ENCODE measurements at regions not wholly inside any gene's neighbourhood (a gene's known extent, or its start where the extent isn't known, plus 50 kb on each side); places are given as distances from the start of the nearest gene placed in this dataset.

DNA sequence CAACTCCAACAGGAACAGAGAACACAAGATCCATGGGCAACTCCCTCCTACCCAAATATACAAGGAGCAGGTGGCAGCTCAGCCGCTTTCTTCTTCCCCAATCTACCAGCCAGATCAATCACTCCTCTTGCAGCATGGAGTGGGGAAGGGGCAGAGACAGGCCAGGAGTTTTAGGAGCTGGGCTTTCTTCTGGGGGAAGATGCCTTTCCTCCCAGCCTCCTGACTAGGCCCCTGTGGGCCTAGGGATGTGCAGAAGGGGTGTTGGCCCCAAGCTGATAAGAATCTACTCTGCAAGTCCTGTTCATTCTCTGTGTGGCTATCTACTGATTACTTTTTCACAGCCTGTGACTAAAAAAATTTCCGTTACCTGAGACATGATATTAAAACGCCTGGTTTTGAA, 189.0 kb downstream of the BCAS1 start:
- no peak overlapping the region for H3K4me3 ChIP-seq (ENCODE audit: low read length)
- no peaks in the 10 kb centered on the region for H3K9me3 ChIP-seq (ENCODE audit: control insufficient read depth, low read depth, low read length)
- peaks cover 15% of the 10 kb centered on the region for H3K4me1 ChIP-seq (ENCODE audit: control insufficient read depth, insufficient read depth, low read length)
- no peaks in the 10 kb centered on the region for H3K27me3 ChIP-seq (ENCODE audit: control insufficient read depth, insufficient read depth, low read length)
- no peak for DNase-seq
- WGBS (ENCODE audit: insufficient coverage, low lambda C conversion rate) = 100% methylated on average over 2 of the region's 3 CpGs
- no peak overlapping the region for H3K27ac ChIP-seq (ENCODE audit: low read length)
- no peaks in the 10 kb centered on the region for H3K36me3 ChIP-seq (ENCODE audit: control insufficient read depth, insufficient read depth, low read length)

DNA sequence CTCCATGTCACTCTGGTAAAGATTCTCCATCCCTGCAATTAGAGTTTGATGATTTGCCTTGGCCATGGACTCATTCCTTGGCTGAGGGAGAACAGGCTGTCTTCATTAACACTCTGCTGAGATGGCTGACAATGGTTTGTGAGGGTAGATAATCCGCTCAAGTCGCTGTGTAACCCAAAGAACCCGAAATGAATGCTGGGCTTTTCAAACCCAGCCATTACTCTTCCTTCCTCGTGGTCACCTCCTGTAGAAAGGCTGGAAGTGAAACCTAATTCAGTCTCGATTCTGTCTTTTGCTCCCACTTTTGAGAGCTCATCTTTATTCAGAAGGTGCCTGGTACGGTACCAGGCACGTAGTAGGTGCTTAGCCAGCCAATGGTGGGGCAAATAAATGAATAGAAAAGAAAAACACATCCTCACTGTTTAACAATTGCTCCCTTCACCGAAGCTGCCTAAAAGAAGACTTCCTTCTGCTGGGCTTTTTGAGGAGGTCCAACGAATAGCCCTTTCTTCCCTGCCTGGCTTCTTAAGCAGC, 190.2 kb downstream of the BCAS1 start:
- no peaks in the 10 kb centered on the region for H3K27me3 ChIP-seq (ENCODE audit: control insufficient read depth, insufficient read depth, low read length)
- 100% methylated on average over 1 of the region's 9 CpGs for WGBS (ENCODE audit: insufficient coverage, low lambda C conversion rate)
- H3K9me3 ChIP-seq (ENCODE audit: control insufficient read depth, low read depth, low read length) = no peaks in the 10 kb centered on the region
- H3K27ac ChIP-seq (ENCODE audit: low read length) = no peak overlapping the region
- no peaks in the 10 kb centered on the region for H3K36me3 ChIP-seq (ENCODE audit: control insufficient read depth, insufficient read depth, low read length)
- H3K4me1 ChIP-seq (ENCODE audit: control insufficient read depth, insufficient read depth, low read length) = peaks cover 15% of the 10 kb centered on the region
- no peak for DNase-seq
- no peak overlapping the region for H3K4me3 ChIP-seq (ENCODE audit: low read length)

DNA sequence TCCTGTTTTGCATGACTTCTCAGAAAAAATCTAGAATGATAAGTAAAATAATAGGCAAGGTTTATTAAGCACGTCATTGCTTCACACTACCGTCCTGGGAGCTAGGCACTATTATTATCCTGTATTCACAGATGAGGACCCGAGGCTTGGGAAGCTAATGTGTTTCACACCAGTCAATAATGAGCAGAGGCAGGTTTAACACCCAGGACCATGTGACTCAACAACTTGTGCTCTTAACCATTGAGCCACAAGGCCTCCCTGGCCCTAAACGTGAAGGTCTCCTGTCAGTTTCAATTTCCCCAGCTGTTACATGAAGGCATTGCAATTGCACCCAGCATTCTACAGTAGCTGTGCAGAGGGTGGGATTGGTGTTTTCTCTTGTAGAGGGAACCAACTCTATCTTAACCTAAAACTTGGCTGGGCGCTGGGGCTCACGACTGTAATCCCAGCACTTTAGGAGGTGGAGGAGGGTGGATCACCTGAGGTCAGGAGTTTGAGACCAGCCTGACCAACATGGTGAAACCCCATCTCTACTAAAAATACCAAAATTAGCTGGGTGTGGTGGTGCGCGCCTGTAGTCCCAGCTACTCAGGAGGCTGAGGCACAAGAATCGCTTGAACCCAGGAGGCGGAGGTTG, 191.2 kb downstream of the BCAS1 start:
- no peak overlapping the region for H3K4me3 ChIP-seq (ENCODE audit: low read length)
- H3K9me3 ChIP-seq (ENCODE audit: control insufficient read depth, low read depth, low read length) = no peaks in the 10 kb centered on the region
- H3K4me1 ChIP-seq (ENCODE audit: control insufficient read depth, insufficient read depth, low read length) = peaks cover 15% of the 10 kb centered on the region
- DNase-seq = no peak
- H3K27ac ChIP-seq (ENCODE audit: low read length) = peak overlapping the region; percentile 2
- H3K27me3 ChIP-seq (ENCODE audit: control insufficient read depth, insufficient read depth, low read length) = no peaks in the 10 kb centered on the region
- H3K36me3 ChIP-seq (ENCODE audit: control insufficient read depth, insufficient read depth, low read length) = no peaks in the 10 kb centered on the region
- no CpG with 5 or more reads among the region's 10 CpGs for WGBS (ENCODE audit: insufficient coverage, low lambda C conversion rate)

DNA sequence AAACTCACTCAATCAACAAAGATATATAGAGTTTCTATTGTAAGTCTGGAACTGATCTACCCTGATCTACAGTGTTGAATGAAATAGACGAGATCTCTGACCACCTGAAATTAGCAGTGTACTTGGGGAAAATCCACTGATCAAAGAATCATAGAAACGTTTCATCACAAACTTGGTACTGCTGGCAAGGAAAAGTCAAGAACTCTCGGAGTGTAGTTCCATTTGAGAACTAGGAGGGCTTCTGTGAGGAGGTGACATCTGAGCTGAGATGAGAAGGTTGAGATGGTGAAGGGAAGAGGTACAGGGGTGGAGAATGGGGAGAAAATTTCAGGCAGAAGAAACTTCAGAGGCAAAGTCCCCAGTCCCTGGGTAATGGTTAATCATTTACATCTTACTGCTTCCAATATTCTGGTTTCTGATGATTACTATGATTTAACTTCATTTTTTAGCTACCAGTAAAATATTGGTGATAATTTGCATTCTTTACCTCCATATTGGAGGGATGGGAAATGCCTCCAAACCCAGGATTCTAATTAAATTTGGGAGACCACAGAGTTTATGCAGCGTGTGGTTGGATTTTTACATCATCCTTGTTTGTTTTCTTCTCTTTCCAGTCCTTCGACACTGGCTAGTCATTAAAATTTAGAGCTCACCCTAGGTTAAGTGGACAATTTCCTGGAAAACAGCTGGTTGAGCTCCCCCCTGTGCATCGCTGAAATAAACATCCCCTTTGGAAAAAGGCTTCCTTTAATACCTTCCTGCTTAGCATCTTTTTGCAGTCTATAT, 191.9 kb downstream of the BCAS1 start:
- peak in 1 of 2 donors; percentile 56 for DNase-seq
- H3K36me3 ChIP-seq (ENCODE audit: control insufficient read depth, insufficient read depth, low read length) = no peaks in the 10 kb centered on the region
- H3K27me3 ChIP-seq (ENCODE audit: control insufficient read depth, insufficient read depth, low read length) = no peaks in the 10 kb centered on the region
- H3K4me3 ChIP-seq (ENCODE audit: low read length) = no peak overlapping the region
- H3K4me1 ChIP-seq (ENCODE audit: control insufficient read depth, insufficient read depth, low read length) = peaks cover 17% of the 10 kb centered on the region
- H3K9me3 ChIP-seq (ENCODE audit: control insufficient read depth, low read depth, low read length) = no peaks in the 10 kb centered on the region
- 47% methylated on average over 3 of the region's 6 CpGs for WGBS (ENCODE audit: insufficient coverage, low lambda C conversion rate)
- peak overlapping the region; percentile 11 for H3K27ac ChIP-seq (ENCODE audit: low read length)

DNA sequence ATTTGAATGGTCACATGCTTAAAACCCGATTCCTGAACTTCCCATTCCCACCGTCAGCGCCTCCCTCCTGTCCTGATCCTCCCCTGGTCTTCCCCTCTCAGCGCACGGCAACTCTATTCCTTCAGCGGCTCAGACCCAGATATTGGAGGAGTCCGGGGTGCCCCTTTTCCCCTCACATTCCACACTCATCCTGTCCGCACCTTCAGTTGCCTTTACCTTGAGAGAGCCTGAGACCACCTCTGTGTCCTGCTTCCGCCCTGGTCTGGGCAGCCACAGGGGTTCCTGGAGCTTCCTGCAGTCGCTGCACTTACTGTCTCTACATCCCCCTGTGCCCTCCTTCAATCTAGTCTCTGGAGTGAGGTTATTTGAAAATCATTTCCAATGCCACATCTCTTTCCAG, 193.4 kb downstream of the BCAS1 start:
- Histone ChIP-seq H3K27ac (ENCODE audit: low read length) (no peak overlapping the region), H3K27me3 (ENCODE audit: control insufficient read depth, insufficient read depth, low read length) (no peaks in the 10 kb centered on the region), H3K36me3 (ENCODE audit: control insufficient read depth, insufficient read depth, low read length) (no peaks in the 10 kb centered on the region), H3K4me1 (ENCODE audit: control insufficient read depth, insufficient read depth, low read length) (peaks cover 30% of the 10 kb centered on the region), H3K4me3 (ENCODE audit: low read length) (no peak overlapping the region), H3K9me3 (ENCODE audit: control insufficient read depth, low read depth, low read length) (no peaks in the 10 kb centered on the region)
- DNase-seq = no peak
- WGBS (ENCODE audit: insufficient coverage, low lambda C conversion rate) = 96% methylated on average over 4 of the region's 10 CpGs

DNA sequence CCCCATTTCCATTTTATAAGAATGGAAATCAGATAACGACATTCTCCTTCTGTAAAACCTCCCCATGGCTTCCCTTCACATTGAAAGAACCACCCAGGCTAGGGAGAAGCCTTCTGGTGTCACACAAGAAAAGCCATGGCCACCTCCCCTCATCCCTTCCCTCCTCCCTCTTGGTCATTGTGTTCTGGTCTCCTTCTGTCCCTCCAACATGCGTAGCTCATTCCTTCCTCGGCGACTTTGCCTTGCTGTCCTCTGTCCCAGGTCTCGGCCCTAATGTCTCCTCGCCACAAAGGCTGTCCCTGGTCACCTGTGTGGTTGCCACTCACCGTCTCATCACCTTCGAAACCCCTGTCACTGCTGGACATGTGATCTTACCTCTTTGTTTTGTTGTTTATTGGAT, 193.9 kb downstream of the BCAS1 start:
- Histone ChIP-seq H3K36me3 (ENCODE audit: control insufficient read depth, insufficient read depth, low read length) (no peaks in the 10 kb centered on the region), H3K4me3 (ENCODE audit: low read length) (no peak overlapping the region), H3K9me3 (ENCODE audit: control insufficient read depth, low read depth, low read length) (no peaks in the 10 kb centered on the region), H3K27me3 (ENCODE audit: control insufficient read depth, insufficient read depth, low read length) (no peaks in the 10 kb centered on the region), H3K27ac (ENCODE audit: low read length) (no peak overlapping the region), H3K4me1 (ENCODE audit: control insufficient read depth, insufficient read depth, low read length) (peaks cover 35% of the 10 kb centered on the region)
- 100% methylated on average over 1 of the region's 8 CpGs for WGBS (ENCODE audit: insufficient coverage, low lambda C conversion rate)
- DNase-seq = no peak

DNA sequence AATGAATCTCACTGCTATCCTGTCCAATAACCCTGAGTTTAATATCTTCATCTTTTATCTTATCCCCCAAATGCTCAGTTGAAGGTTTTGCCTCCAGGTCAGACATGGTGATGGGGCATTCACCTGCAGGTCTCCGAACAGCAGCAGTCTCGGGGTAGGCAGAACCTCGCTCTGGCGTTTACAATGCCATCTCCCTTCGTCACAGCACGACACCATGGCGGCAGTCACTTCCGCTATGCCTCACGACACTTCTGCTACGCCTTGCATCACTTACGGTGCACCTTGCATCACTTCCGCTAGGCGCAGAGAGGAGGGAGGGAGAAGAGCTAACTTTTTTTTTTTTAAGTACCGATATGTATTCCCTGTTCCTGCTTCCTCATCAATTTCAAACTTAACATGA, 194.9 kb downstream of the BCAS1 start:
- no peak overlapping the region for H3K4me3 ChIP-seq (ENCODE audit: low read length)
- H3K36me3 ChIP-seq (ENCODE audit: control insufficient read depth, insufficient read depth, low read length) = no peaks in the 10 kb centered on the region
- H3K27me3 ChIP-seq (ENCODE audit: control insufficient read depth, insufficient read depth, low read length) = no peaks in the 10 kb centered on the region
- no peak overlapping the region for H3K27ac ChIP-seq (ENCODE audit: low read length)
- WGBS (ENCODE audit: insufficient coverage, low lambda C conversion rate) = 100% methylated on average over 1 of the region's 14 CpGs
- DNase-seq = no peak
- H3K9me3 ChIP-seq (ENCODE audit: control insufficient read depth, low read depth, low read length) = no peaks in the 10 kb centered on the region
- H3K4me1 ChIP-seq (ENCODE audit: control insufficient read depth, insufficient read depth, low read length) = peaks cover 37% of the 10 kb centered on the region

DNA sequence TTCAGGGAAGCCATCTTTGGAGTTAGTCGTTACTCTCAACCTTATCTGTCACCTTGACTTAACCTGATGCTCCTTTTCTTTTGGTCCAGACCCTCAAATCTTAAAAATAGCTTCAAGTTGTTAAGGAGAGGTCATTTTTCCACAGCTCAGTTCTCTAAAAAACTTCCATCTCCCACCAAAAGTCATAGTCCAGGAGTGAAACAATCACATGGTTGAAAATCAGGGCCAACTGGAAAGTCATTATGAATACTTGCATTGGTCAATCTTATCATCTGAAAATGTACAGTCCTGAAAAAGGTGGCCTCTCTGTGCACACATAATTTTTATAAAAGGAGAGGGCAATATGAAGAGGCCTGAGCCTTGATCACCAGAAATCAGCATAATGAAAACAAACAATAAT, 195.7 kb downstream of the BCAS1 start:
- H3K27me3 ChIP-seq (ENCODE audit: control insufficient read depth, insufficient read depth, low read length) = no peaks in the 10 kb centered on the region

DNA sequence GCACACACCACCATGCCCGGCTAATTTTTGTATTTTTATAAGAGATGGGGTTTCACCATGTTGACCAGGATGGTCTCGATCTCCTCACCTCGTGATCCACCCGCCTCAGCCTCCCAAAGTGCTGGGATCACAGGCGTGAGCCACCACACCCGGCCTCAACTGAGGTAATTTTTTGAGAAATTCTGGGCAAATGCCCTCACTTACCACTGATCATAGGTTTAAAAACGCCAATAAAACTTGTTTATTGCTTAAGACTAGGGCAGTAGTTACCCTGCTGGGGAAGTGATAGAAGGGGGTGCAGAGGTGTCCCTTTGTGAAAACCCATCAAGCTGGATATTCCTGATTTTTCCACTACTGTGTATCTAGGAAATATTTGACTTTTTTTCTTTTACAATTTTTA, 196.3 kb downstream of the BCAS1 start:
- peaks cover 45% of the 10 kb centered on the region for H3K4me1 ChIP-seq (ENCODE audit: control insufficient read depth, insufficient read depth, low read length)
- no CpG with 5 or more reads among the region's 7 CpGs for WGBS (ENCODE audit: insufficient coverage, low lambda C conversion rate)
- DNase-seq = no peak
- no peak overlapping the region for H3K4me3 ChIP-seq (ENCODE audit: low read length)
- no peaks in the 10 kb centered on the region for H3K27me3 ChIP-seq (ENCODE audit: control insufficient read depth, insufficient read depth, low read length)
- no peak overlapping the region for H3K27ac ChIP-seq (ENCODE audit: low read length)
- no peaks in the 10 kb centered on the region for H3K36me3 ChIP-seq (ENCODE audit: control insufficient read depth, insufficient read depth, low read length)
- H3K9me3 ChIP-seq (ENCODE audit: control insufficient read depth, low read depth, low read length) = no peaks in the 10 kb centered on the region

More for the DNA sequence above, 195.7 kb downstream of the BCAS1 start:
- Histone ChIP-seq H3K27ac (ENCODE audit: low read length) (no peak overlapping the region), H3K4me1 (ENCODE audit: control insufficient read depth, insufficient read depth, low read length) (peaks cover 42% of the 10 kb centered on the region), H3K4me3 (ENCODE audit: low read length) (no peak overlapping the region), H3K9me3 (ENCODE audit: control insufficient read depth, low read depth, low read length) (no peaks in the 10 kb centered on the region), H3K36me3 (ENCODE audit: control insufficient read depth, insufficient read depth, low read length) (no peaks in the 10 kb centered on the region)
- WGBS (ENCODE audit: insufficient coverage, low lambda C conversion rate) = 100% methylated on average over 1 of the region's 1 CpG
- DNase-seq = no peak

DNA sequence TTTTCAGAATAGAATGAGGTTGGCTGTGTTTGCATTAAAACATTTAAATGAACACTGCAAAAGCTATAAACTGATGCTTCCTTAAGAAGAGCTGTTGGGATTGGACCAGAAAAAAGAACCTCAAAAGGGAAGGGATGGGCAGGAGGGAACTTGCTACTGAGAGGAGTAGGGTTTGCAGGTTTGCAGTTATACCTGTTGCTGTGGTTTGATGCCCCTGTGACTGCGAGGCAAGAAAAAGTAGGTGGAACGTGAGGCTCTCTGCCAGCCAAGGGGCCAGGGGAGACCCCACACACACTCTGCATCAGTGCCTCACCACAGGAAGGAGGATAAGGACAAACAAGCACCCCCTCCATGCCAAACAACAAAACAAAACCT, 197.2 kb downstream of the BCAS1 start:
- Histone ChIP-seq H3K27ac (ENCODE audit: low read length) (no peak overlapping the region), H3K27me3 (ENCODE audit: control insufficient read depth, insufficient read depth, low read length) (no peaks in the 10 kb centered on the region), H3K36me3 (ENCODE audit: control insufficient read depth, insufficient read depth, low read length) (no peaks in the 10 kb centered on the region), H3K4me1 (ENCODE audit: control insufficient read depth, insufficient read depth, low read length) (peaks cover 37% of the 10 kb centered on the region), H3K4me3 (ENCODE audit: low read length) (no peak overlapping the region), H3K9me3 (ENCODE audit: control insufficient read depth, low read depth, low read length) (no peaks in the 10 kb centered on the region)
- no peak for DNase-seq
- WGBS (ENCODE audit: insufficient coverage, low lambda C conversion rate) = no CpG with 5 or more reads among the region's 2 CpGs
